K562 (cell line): ENCODE measurements at regions not wholly inside any gene's neighbourhood (a gene's known extent, or its start where the extent isn't known, plus 50 kb on each side); places are given as distances from the start of the nearest gene placed in this dataset.

Experiments
- ATAC-seq: fragments of 200-7000 bp; cut with Tn5 transposase; 3 replicates; pipeline ENCODE4 v1.9.1; 2020; ENCODE audit warnings: moderate library complexity
- BruUV-seq: library from RNA; stranded (reverse); fragments of 400-500 nt; replicated peaks from 2 replicates; lab custom pipeline; 2021; lab: Mats Ljungman, UMichigan
- CTCF ChIA-PET: fragments of 300-600 bp; formaldehyde crosslinking; extraction: SDS; loops from one replicate; lab custom pipeline; 2021; ENCODE audit warnings: low intra/inter-chr PET ratio; lab: Yijun Ruan, JAX
- POLR2A ChIA-PET: fragments of 300-600, 350-650 bp; sonication (Branson Sonifier 250); formaldehyde crosslinking; extraction: SDS; loops from one replicate; lab custom pipeline; 2021; ENCODE audit warnings: antibody characterized with exemption, inconsistent platforms; lab: Yijun Ruan, JAX
- DNase-seq, 4 experiments: peaks; one replicate each; pipeline versions ENCODE4 v3.0.0 to v3.0.0-alpha.2; 2011 to 2018; ENCODE audit warnings: low spot score in 3 of 4, mixed read lengths in 3 of 4; ENCODE audit errors: extremely low read depth in 1 of 4
- FAIRE-seq: peaks from 2 replicates; lab custom pipeline; 2011; peaks lifted over from hg19 to GRCh38; lab: Jason Lieb, UNC
- H2AFZ ChIP-seq: 2 replicates; pipeline ENCODE4 v1.6.0; 2011; ENCODE audit warnings: low read depth, low read length, control low read depth, inconsistent platforms
- H3K27ac ChIP-seq: fragments of 200-600 bp; 3 replicates; pipeline ENCODE4 v1.8.0; 2011; ENCODE audit warnings: low read depth, mild to moderate bottlenecking, control low read depth, inconsistent platforms, low read length, moderate library complexity, mixed read lengths; ENCODE audit errors: extremely low read depth
- H3K27me3 ChIP-seq, 2 experiments: fragments of 300-600 bp in 1 of 2; 2 replicates in 1 of 2; 3 replicates in 1 of 2; pipeline versions ENCODE4 v1.6.0 to v1.8.0; 2011; ENCODE audit warnings: inconsistent platforms in 2 of 2, low read length in 2 of 2, mild to moderate bottlenecking in 1 of 2, mixed read lengths in 1 of 2, moderate library complexity in 1 of 2; ENCODE audit not compliant: control insufficient read depth in 2 of 2, insufficient read depth in 2 of 2
- H3K36me3 ChIP-seq: fragments of 300-600 bp; 3 replicates; pipeline ENCODE4 v1.8.0; 2011; ENCODE audit warnings: mild to moderate bottlenecking, low read length, inconsistent platforms; ENCODE audit not compliant: control insufficient read depth, insufficient read depth
- H3K4me1 ChIP-seq, 2 experiments: fragments of 200-600 bp in 1 of 2; replicated peaks in 1 of 2; 2 replicates in 1 of 2; 3 replicates in 1 of 2; pipeline versions ENCODE4 v1.5.1 to v1.8.0; 2011; ENCODE audit warnings: inconsistent platforms in 2 of 2, low read length in 2 of 2, mild to moderate bottlenecking in 1 of 2, mixed read lengths in 1 of 2, moderate library complexity in 1 of 2; ENCODE audit not compliant: control insufficient read depth in 2 of 2, insufficient read depth in 2 of 2
- H3K4me2 ChIP-seq: 2 replicates; pipeline ENCODE4 v1.6.1; 2011; ENCODE audit warnings: low read length, control low read depth, inconsistent platforms, mixed read lengths; ENCODE audit not compliant: insufficient read depth
- H3K4me3 ChIP-seq: fragments of 200-600 bp; sonication (generic), shearing (Covaris generic); 2 replicates; pipeline ENCODE4 v1.5.1; 2016; ENCODE audit warnings: control low read depth, inconsistent platforms
- H3K79me2 ChIP-seq: fragments of 200-600 bp; 3 replicates; pipeline ENCODE4 v1.8.0; 2011; ENCODE audit warnings: low read length, inconsistent platforms; ENCODE audit not compliant: control insufficient read depth, insufficient read depth
- H3K9ac ChIP-seq, 2 experiments: 2 replicates each; pipeline versions ENCODE4 v1.6.0 to v1.6.1; 2011; ENCODE audit warnings: low read depth in 2 of 2, low read length in 2 of 2, control low read depth in 1 of 2, inconsistent platforms in 1 of 2, mild to moderate bottlenecking in 1 of 2, mixed read lengths in 1 of 2; ENCODE audit not compliant: insufficient read depth in 1 of 2
- H3K9me1 ChIP-seq: one replicate; pipeline ENCODE4 v1.6.0; 2011; ENCODE audit warnings: inconsistent platforms, mild to moderate bottlenecking, low read length, moderate library complexity; ENCODE audit not compliant: control insufficient read depth, insufficient read depth
- H3K9me3 ChIP-seq: replicated peaks from 2 replicates; pipeline ENCODE4 v1.5.1; 2011; ENCODE audit warnings: low read depth, low read length, inconsistent platforms; ENCODE audit not compliant: control insufficient read depth, insufficient read depth
- H4K20me1 ChIP-seq: replicated peaks from 2 replicates; pipeline ENCODE4 v1.6.1; 2011; ENCODE audit warnings: low read length, inconsistent platforms, mixed read lengths; ENCODE audit not compliant: control insufficient read depth, insufficient read depth
- ARID2 ChIP-seq: fragments of 450-650 bp; IDR thresholded peaks from 2 replicates; pipeline ENCODE4 v1.6.1; 2017; ENCODE audit warnings: antibody characterized with exemption, mild to moderate bottlenecking
- CC2D1A ChIP-seq: fragments of 450-650 bp; IDR thresholded peaks from 2 replicates; pipeline ENCODE4 v1.6.1; 2017; ENCODE audit warnings: mild to moderate bottlenecking
- CTCF ChIP-seq, 3 experiments: IDR thresholded peaks in 2 of 3; conservative IDR thresholded peaks in 1 of 3; 2 replicates each; pipeline ENCODE4 v1.5.1; 2011 to 2012; ENCODE audit warnings: low read length in 3 of 3, mild to moderate bottlenecking in 3 of 3, control low read depth in 2 of 3, improper control_type of control experiment in 1 of 3, inconsistent platforms in 1 of 3, low read depth in 1 of 3, mixed read lengths in 1 of 3, moderate library complexity in 1 of 3; ENCODE audit not compliant: insufficient read depth in 2 of 3
- NR4A1 ChIP-seq, 2 experiments: fragments of 250-450 bp in 1 of 2; fragments of 450-650 bp in 1 of 2; sonication (Bioruptor Pico) in 1 of 2; IDR thresholded peaks; 2 replicates each; pipeline versions ENCODE4 v1.4.0 to v1.6.1; 2016 to 2020; ENCODE audit warnings: mild to moderate bottlenecking in 2 of 2, missing compliant biosample characterization in 1 of 2, missing genetic modification characterization in 1 of 2, moderate library complexity in 1 of 2
- RFX5 ChIP-seq: IDR thresholded peaks from 2 replicates; pipeline ENCODE4 v1.6.1; 2011; ENCODE audit warnings: low read depth, mild to moderate bottlenecking, improper control_type of control experiment, low read length
- TCFL5 ChIP-seq: fragments of 250-450 bp; sonication (Bioruptor Pico); conservative IDR thresholded peaks from 2 replicates; pipeline ENCODE4 v1.6.1; 2021; ENCODE audit warnings: mild to moderate bottlenecking, moderate library complexity, matching md5 sums
- ZBTB33 ChIP-seq: sonication (generic); formaldehyde crosslinking; IDR thresholded peaks from 2 replicates; pipeline ENCODE4 v1.8.1; 2023; ENCODE audit warnings: mild to moderate bottlenecking, missing genetic modification reagents
- ZBTB7A ChIP-seq: IDR thresholded peaks from 2 replicates; pipeline ENCODE4 v1.6.1; 2011; ENCODE audit warnings: low read depth, mild to moderate bottlenecking, low read length, moderate library complexity, borderline replicate concordance; ENCODE audit not compliant: control insufficient read depth
- ZNF146 ChIP-seq: IDR thresholded peaks from one replicate; pipeline ENCODE4 v1.6.1; 2018; ENCODE audit warnings: missing compliant biosample characterization; ENCODE audit not compliant: unreplicated experiment
- WGBS: fragments of 100-300 bp; shearing (Covaris generic); methylation state at CpG from one replicate; pipeline ENCODE4 v1.1.6; 2016; ENCODE audit warnings: low coverage, mixed read lengths; ENCODE audit not compliant: insufficient coverage; ENCODE audit errors: missing lambda C conversion rate; 5-methylcytosine and 5-hydroxymethylcytosine counted together
- in situ Hi-C: fragments of 300-500 bp; cut with MboI; formaldehyde crosslinking; loops from 4 replicates; pipeline ENCODE4 v1.15.0; 2018; ENCODE audit warnings: inconsistent platforms, mixed read lengths
- intact Hi-C: fragments of 100-400 bp; cut with micrococcal nuclease; formaldehyde crosslinking; loops from 2 replicates; pipeline ENCODE4 v1.14.2; 2022

GRCh38 chr2:42974721-42975717, 182.6 kb upstream of the HAAO start:
- in situ Hi-C loops = loop anchor here (5.0 to 10.0 kb wide), 2 partner anchors 47 to 260 kb away; no protein-coding TSS in a partner anchor
- ATAC-seq (peak; percentile 89), FAIRE-seq (no peak), DNase-seq (peak; percentile 66 to 76 (median 75))
- Histone ChIP-seq H3K4me1 (peaks cover 0 to 30% of the 10 kb centered on the region in 2 experiments; a peak in 3 of 5 replicates), H4K20me1 (no peaks in the 10 kb centered on the region), H3K4me2 (peak overlapping the region; percentile 21; the same call in 1 of the 2 replicates), H3K9ac (peak overlapping the region in 1 of 2 experiments; percentile 31; a peak in 1 of 4 replicates), H3K4me3 (no peak overlapping the region), H3K79me2 (no peaks in the 10 kb centered on the region), H2AFZ (peak overlapping the region; percentile 84), H3K27me3 (no peaks in the 10 kb centered on the region), H3K9me3 (peaks cover 4% of the 10 kb centered on the region), H3K27ac (no peak overlapping the region), H3K9me1 (no peaks in the 10 kb centered on the region), H3K36me3 (no peaks in the 10 kb centered on the region)
- intact Hi-C loops = loop anchor here (5.0 to 10.0 kb wide), 3 partner anchors 132 to 510 kb away; partner anchors contain the start of gene ZFP36L2
- POLR2A ChIA-PET = interaction anchor here (0.6 to 0.7 kb wide), 4 partner anchors 10 to 254 kb away, joined by 3 to 4 read pairs (median 3); no protein-coding TSS in a partner anchor
- CTCF ChIA-PET = interaction anchor here (0.5 to 2.1 kb wide), 7 partner anchors 156 to 1646 kb away, joined by 3 to 11 read pairs (median 3); no protein-coding TSS in a partner anchor
- WGBS = 33% methylated on average over 29 of the region's 40 CpGs
- no TSS peak for BruUV-seq
- peak; percentile 79 to 88 (median 87) for TF ChIP-seq CTCF (IDR thresholded peaks at IDR 0.05 in 2 of 3, conservative IDR thresholded peaks at IDR 0.05 in 1 of 3; ENCODE audit: insufficient read depth in 2 of 3, low read depth in 1 of 3, low read length in 3 of 3)
- TF ChIP-seq RFX5 = no peak
- TF ChIP-seq CC2D1A = peak; percentile 64
- TF ChIP-seq ZBTB7A = peak; percentile 81
- no peak for TF ChIP-seq TCFL5 (CRISPR knock-in tag)
- TF ChIP-seq ZBTB33 (CRISPR knock-in tag) = 0 out of 2 replicates have a peak, but pooled peaks have one; percentile 24
- no peak for TF ChIP-seq NR4A1 (CRISPR knock-in tag; IDR thresholded peaks at IDR 0.05)
- TF ChIP-seq NR4A1 (tag; IDR thresholded peaks at IDR 0.05) = no peak
- peak; percentile 82; the same call in 1 of the 2 replicates for TF ChIP-seq ARID2
- TF ChIP-seq ZNF146 (CRISPR knock-in tag) = no peak
